ENCODE measurements at regions not wholly inside any gene's neighbourhood (a gene's known extent, or its start where the extent isn't known, plus 50 kb on each side); places are given as distances from the start of the nearest gene placed in this dataset.

DNA sequence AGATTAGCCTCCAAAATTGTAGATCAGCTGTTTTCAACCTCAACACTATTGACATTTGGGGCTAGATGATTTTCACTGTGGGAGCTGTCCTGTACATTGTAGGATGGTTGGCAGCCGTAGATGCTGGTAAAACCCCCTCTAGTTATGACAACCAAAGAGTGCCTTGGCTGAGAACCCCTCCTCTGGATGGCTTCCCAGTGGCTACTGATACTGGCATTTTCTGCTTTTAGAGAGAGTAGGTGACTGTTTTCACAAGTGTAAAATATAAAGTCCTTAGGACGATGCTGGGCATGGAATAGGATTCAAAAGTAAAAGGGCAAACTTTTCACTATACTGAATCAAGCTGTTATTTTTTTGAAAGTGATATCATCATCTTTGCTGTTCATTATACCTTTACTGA lies 1048.8 kb upstream of the EEF2KMT start (continued):
- TF ChIP-seq CTCF (conservative IDR thresholded peaks at IDR 0.05; ENCODE audit: low read depth in 2 of 2) (no peak), CREB1 (CRISPR knock-in tag; IDR thresholded peaks at IDR 0.05; ENCODE audit: low read depth) (no peak), ETS1 (IDR thresholded peaks at IDR 0.05) (no peak), STAT1 (IDR thresholded peaks at IDR 0.05; ENCODE audit: unreplicated experiment) (no peak), ZNF114 (CRISPR knock-in tag; IDR thresholded peaks at IDR 0.05) (no peak), POLR2AphosphoS5 (IDR thresholded peaks at IDR 0.05; ENCODE audit: low read depth) (no peak), EZH2phosphoT487 (IDR thresholded peaks at IDR 0.05; ENCODE audit: unreplicated experiment) (no peak), NANOG (IDR thresholded peaks at IDR 0.05; ENCODE audit: borderline replicate concordance) (no peak)

DNA sequence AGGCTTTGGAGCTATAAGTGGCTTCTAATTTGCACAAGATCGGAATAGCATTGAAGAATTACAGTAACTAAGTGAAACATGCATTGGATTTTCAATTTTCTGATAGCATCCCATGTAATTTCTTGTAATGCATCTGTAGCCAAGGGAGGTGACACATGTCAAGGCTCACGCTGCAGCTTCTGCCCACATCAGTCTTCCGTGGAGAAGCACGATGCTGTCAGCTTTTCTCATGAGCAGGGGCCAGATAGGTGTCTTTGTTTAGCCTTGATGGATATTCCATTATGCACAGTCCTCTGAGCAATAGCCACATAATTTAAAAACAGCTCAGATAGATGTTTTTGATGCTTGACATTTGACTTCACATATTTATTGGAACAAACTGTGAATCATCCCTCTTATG lies 1046.9 kb upstream of the EEF2KMT start:
- Histone ChIP-seq H3K27me3 (ENCODE audit: insufficient read depth) (no peaks in the 10 kb centered on the region), H4K20me1 (replicated peaks; ENCODE audit: insufficient read depth) (no peaks in the 10 kb centered on the region), H3F3A (replicated peaks; ENCODE audit: low read depth) (no peaks in the 10 kb centered on the region), H3K4me1 (ENCODE audit: insufficient read depth) (peaks cover 8% of the 10 kb centered on the region; the same call in 1 of the 2 replicates), H3K4me3 (no peak overlapping the region), H3K4me2 (no peak overlapping the region), H3K9me2 (ENCODE audit: insufficient read depth) (no peaks in the 10 kb centered on the region), H3K36me3 (ENCODE audit: insufficient read depth) (peaks cover 3% of the 10 kb centered on the region; the same call in 1 of the 2 replicates), H3K27ac (ENCODE audit: low read depth) (no peak overlapping the region), H3K79me2 (replicated peaks; ENCODE audit: insufficient read depth) (no peaks in the 10 kb centered on the region), H2AFZ (no peak overlapping the region)
- Mint-ChIP-seq H3K36me3 (ENCODE audit: low read depth) (no peaks in the 10 kb centered on the region; the same call in 2 of the 3 replicates), H3K27ac (no peak overlapping the region), H3K27me3 (ENCODE audit: insufficient read depth, low read depth, poor library complexity) (peaks cover 1% of the 10 kb centered on the region), H3K4me1 (peaks cover 13% of the 10 kb centered on the region), H3K4me3 (no peak overlapping the region), H3K9me3 (0 out of 3 replicates have a peak, but pooled peaks cover 4% of the 10 kb centered on the region)
- no peak for ATAC-seq
- no peak for DNase-seq (ENCODE audit: low spot score)
- TF ChIP-seq ETS1 (IDR thresholded peaks at IDR 0.05) (no peak), CTCF (conservative IDR thresholded peaks at IDR 0.05; ENCODE audit: low read depth in 2 of 2) (no peak), POLR2AphosphoS5 (IDR thresholded peaks at IDR 0.05; ENCODE audit: low read depth) (no peak), ZNF462 (CRISPR knock-in tag; IDR thresholded peaks at IDR 0.05) (no peak), EZH2phosphoT487 (IDR thresholded peaks at IDR 0.05; ENCODE audit: unreplicated experiment) (no peak)
